H9 (cell line): ENCODE measurements at regions not wholly inside any gene's neighbourhood (a gene's known extent, or its start where the extent isn't known, plus 50 kb on each side); places are given as distances from the start of the nearest gene placed in this dataset.

Source experiments
- DNase-seq: peaks from one replicate; pipeline ENCODE4 v3.0.0-alpha.2; 2017
- H2AFZ ChIP-seq: one replicate; pipeline ENCODE4 v1.6.1; 2013; ENCODE audit warnings: mild to moderate bottlenecking, low read length, control low read depth, moderate library complexity
- H2AK5ac ChIP-seq: 2 replicates; pipeline ENCODE4 v1.6.1; 2013; ENCODE audit warnings: low read length, control low read depth, mixed read lengths; ENCODE audit not compliant: insufficient read length
- H2BK120ac ChIP-seq: one replicate; pipeline ENCODE4 v1.6.1; 2013; ENCODE audit warnings: low read depth, mild to moderate bottlenecking, low read length, control low read depth, inconsistent platforms; ENCODE audit not compliant: poor library complexity, severe bottlenecking
- H2BK12ac ChIP-seq: 2 replicates; pipeline ENCODE4 v1.6.1; 2013; ENCODE audit warnings: low read length, control low read depth, mixed read lengths, low read depth; ENCODE audit not compliant: insufficient read length
- H2BK15ac ChIP-seq: 2 replicates; pipeline ENCODE4 v1.6.1; 2013; ENCODE audit warnings: low read depth, low read length, control low read depth
- H2BK20ac ChIP-seq: one replicate; pipeline ENCODE4 v1.6.1; 2013; ENCODE audit warnings: low read depth, mild to moderate bottlenecking, low read length, control low read depth, inconsistent platforms; ENCODE audit not compliant: poor library complexity, severe bottlenecking
- H2BK5ac ChIP-seq: 2 replicates; pipeline ENCODE4 v1.6.1; 2013; ENCODE audit warnings: low read length, control low read depth, mixed read lengths; ENCODE audit not compliant: insufficient read length
- H3K14ac ChIP-seq: 2 replicates; pipeline ENCODE4 v1.6.1; 2013; ENCODE audit warnings: low read length, control low read depth; ENCODE audit not compliant: insufficient read depth
- H3K18ac ChIP-seq: 2 replicates; pipeline ENCODE4 v1.6.1; 2013; ENCODE audit warnings: low read depth, mild to moderate bottlenecking, mixed read lengths, low read length, control low read depth; ENCODE audit not compliant: insufficient read length
- H3K23ac ChIP-seq: 2 replicates; pipeline ENCODE4 v1.6.1; 2013; ENCODE audit warnings: low read length, control low read depth, mixed read lengths, low read depth; ENCODE audit not compliant: insufficient read length
- H3K23me2 ChIP-seq: 2 replicates; pipeline ENCODE4 v1.6.1; 2013; ENCODE audit warnings: low read depth, mild to moderate bottlenecking, mixed read lengths, low read length, control low read depth; ENCODE audit not compliant: insufficient read length, poor library complexity, severe bottlenecking
- H3K27ac ChIP-seq: 2 replicates; pipeline ENCODE4 v1.5.1; 2013; ENCODE audit warnings: low read length, control low read depth, mixed read lengths, low read depth; ENCODE audit not compliant: insufficient read length
- H3K27me3 ChIP-seq: 2 replicates; pipeline ENCODE4 v1.6.1; 2013; ENCODE audit warnings: low read length, control low read depth, inconsistent platforms; ENCODE audit not compliant: insufficient read depth
- H3K4ac ChIP-seq: 2 replicates; pipeline ENCODE4 v1.6.1; 2013; ENCODE audit warnings: low read depth, mild to moderate bottlenecking, control low read depth, inconsistent platforms, low read length, moderate library complexity
- H3K4me1 ChIP-seq: 2 replicates; pipeline ENCODE4 v1.6.1; 2013; ENCODE audit warnings: low read length, control low read depth, inconsistent platforms; ENCODE audit not compliant: insufficient read depth
- H3K4me2 ChIP-seq: 2 replicates; pipeline ENCODE4 v1.6.1; 2013; ENCODE audit warnings: low read length, control low read depth, mixed read lengths; ENCODE audit not compliant: insufficient read length, insufficient read depth
- H3K56ac ChIP-seq: 2 replicates; pipeline ENCODE4 v1.6.1; 2013; ENCODE audit warnings: low read depth, mild to moderate bottlenecking, mixed read lengths, low read length, control low read depth; ENCODE audit not compliant: insufficient read length
- H3K79me1 ChIP-seq: 2 replicates; pipeline ENCODE4 v1.6.1; 2013; ENCODE audit warnings: low read depth, mild to moderate bottlenecking, moderate library complexity, low read length, control low read depth, inconsistent platforms; ENCODE audit not compliant: insufficient read depth, poor library complexity, severe bottlenecking
- H3K79me2 ChIP-seq: 2 replicates; pipeline ENCODE4 v1.6.1; 2013; ENCODE audit warnings: low read length, control low read depth, inconsistent platforms; ENCODE audit not compliant: insufficient read depth
- H3K9ac ChIP-seq: 2 replicates; pipeline ENCODE4 v1.6.1; 2013; ENCODE audit warnings: low read length, control low read depth, mixed read lengths; ENCODE audit not compliant: insufficient read length; ENCODE audit errors: extremely low read depth
- H3K9me3 ChIP-seq: one replicate; pipeline ENCODE4 v1.6.1; 2013; ENCODE audit warnings: low read depth, low read length, inconsistent platforms; ENCODE audit not compliant: control insufficient read depth
- H3T11ph ChIP-seq: one replicate; pipeline ENCODE4 v1.6.1; 2013; ENCODE audit warnings: mild to moderate bottlenecking, low read length, control low read depth, inconsistent platforms
- H4K20me1 ChIP-seq: one replicate; pipeline ENCODE4 v1.6.1; 2013; ENCODE audit not compliant: control insufficient read depth, insufficient read length, insufficient read depth
- H4K5ac ChIP-seq: 2 replicates; pipeline ENCODE4 v1.6.1; 2013; ENCODE audit warnings: low read depth, mild to moderate bottlenecking, mixed read lengths, low read length, control low read depth; ENCODE audit not compliant: insufficient read length
- H4K8ac ChIP-seq: replicated peaks from 2 replicates; pipeline ENCODE4 v1.6.1; 2013; ENCODE audit warnings: low read length, control low read depth, mixed read lengths, low read depth; ENCODE audit not compliant: insufficient read length
- H4K91ac ChIP-seq: 2 replicates; pipeline ENCODE4 v1.6.1; 2013; ENCODE audit warnings: low read depth, mild to moderate bottlenecking, moderate library complexity, mixed read lengths, low read length, control low read depth; ENCODE audit not compliant: insufficient read length
- H3K27ac Mint-ChIP-seq, 3 experiments: 2 replicates in 2 of 3; 3 replicates in 1 of 3; pipeline ENCODE4 v1.8.0; 2020 to 2021; ENCODE audit warnings: mixed read lengths in 3 of 3, mild to moderate bottlenecking in 1 of 3, moderate library complexity in 1 of 3
- H3K27me3 Mint-ChIP-seq: 2 replicates; pipeline ENCODE4 v1.8.0; 2021; ENCODE audit warnings: low read depth, mild to moderate bottlenecking, moderate library complexity, mixed read lengths
- H3K36me3 Mint-ChIP-seq, 3 experiments: 2 replicates in 2 of 3; 3 replicates in 1 of 3; pipeline ENCODE4 v1.8.0; 2020 to 2021; ENCODE audit warnings: low read depth in 3 of 3, mixed read lengths in 3 of 3; ENCODE audit not compliant: insufficient read depth in 1 of 3
- H3K4me1 Mint-ChIP-seq, 2 experiments: 2 replicates each; pipeline ENCODE4 v1.8.0; 2020; ENCODE audit warnings: mixed read lengths in 2 of 2
- H3K4me3 Mint-ChIP-seq, 2 experiments: 2 replicates in 1 of 2; 3 replicates in 1 of 2; pipeline ENCODE4 v1.8.0; 2020 to 2021; ENCODE audit warnings: mild to moderate bottlenecking in 2 of 2, mixed read lengths in 2 of 2, moderate library complexity in 1 of 2
- H3K9me3 Mint-ChIP-seq, 2 experiments: 2 replicates in 1 of 2; 3 replicates in 1 of 2; pipeline ENCODE4 v1.8.0; 2020; ENCODE audit warnings: mild to moderate bottlenecking in 2 of 2, mixed read lengths in 2 of 2, moderate library complexity in 1 of 2
- TF ChIP-seq, protein P1 (sequence below): fragments of 200-600 bp; sonication (generic); conservative IDR thresholded peaks from 3 replicates; pipeline ENCODE4 v1.8.0; 2021; ENCODE audit warnings: antibody characterized with exemption, mild to moderate bottlenecking

DNA sequence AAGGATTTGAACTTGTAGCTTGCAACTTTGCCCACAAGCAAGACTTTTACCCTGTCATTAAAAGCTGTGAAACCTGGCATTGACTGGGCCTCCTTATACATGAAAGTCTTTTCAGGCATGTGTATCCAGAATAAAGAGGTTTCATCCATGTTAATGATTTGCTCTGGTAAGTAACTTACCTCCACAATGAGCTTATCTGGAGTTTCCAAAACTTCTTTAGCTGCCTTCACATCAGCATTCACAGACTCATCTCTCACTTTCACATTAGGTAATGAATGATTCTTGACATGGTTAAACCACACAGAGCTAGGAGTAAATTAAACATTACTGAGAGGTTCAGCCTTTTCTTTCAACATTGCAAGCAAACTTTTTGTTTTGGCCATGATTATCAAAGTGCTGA is 234.4 kb upstream of the CLEC14A start:
- DNase-seq, result no peak
- Histone ChIP-seq H3K79me2 (no peaks in the 10 kb centered on the region), H3K27ac (no peak overlapping the region), H2BK20ac (no peak overlapping the region), H4K8ac (no peak overlapping the region), H3K18ac (no peak overlapping the region), H3K9ac (no peak overlapping the region), H2BK12ac (no peak overlapping the region), H3K4me1 (no peaks in the 10 kb centered on the region), H3K27me3 (no peaks in the 10 kb centered on the region), H4K5ac (no peak overlapping the region), H2BK15ac (no peak overlapping the region), H3K14ac (no peak overlapping the region), H4K91ac (no peak overlapping the region), H3K9me3 (no peaks in the 10 kb centered on the region), H2AFZ (no peak overlapping the region), H3K4me2 (no peak overlapping the region), H2BK120ac (no peak overlapping the region), H3K79me1 (no peaks in the 10 kb centered on the region), H3K4ac (no peak overlapping the region), H2BK5ac (no peak overlapping the region), H3K23me2 (no peaks in the 10 kb centered on the region), H2AK5ac (no peak overlapping the region), H3K23ac (no peak overlapping the region), H3K56ac (no peak overlapping the region), H4K20me1 (no peaks in the 10 kb centered on the region), H3T11ph (no peak overlapping the region)
- TF ChIP-seq, protein P1, sequence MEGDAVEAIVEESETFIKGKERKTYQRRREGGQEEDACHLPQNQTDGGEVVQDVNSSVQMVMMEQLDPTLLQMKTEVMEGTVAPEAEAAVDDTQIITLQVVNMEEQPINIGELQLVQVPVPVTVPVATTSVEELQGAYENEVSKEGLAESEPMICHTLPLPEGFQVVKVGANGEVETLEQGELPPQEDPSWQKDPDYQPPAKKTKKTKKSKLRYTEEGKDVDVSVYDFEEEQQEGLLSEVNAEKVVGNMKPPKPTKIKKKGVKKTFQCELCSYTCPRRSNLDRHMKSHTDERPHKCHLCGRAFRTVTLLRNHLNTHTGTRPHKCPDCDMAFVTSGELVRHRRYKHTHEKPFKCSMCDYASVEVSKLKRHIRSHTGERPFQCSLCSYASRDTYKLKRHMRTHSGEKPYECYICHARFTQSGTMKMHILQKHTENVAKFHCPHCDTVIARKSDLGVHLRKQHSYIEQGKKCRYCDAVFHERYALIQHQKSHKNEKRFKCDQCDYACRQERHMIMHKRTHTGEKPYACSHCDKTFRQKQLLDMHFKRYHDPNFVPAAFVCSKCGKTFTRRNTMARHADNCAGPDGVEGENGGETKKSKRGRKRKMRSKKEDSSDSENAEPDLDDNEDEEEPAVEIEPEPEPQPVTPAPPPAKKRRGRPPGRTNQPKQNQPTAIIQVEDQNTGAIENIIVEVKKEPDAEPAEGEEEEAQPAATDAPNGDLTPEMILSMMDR, result no peak
- no peaks in the 10 kb centered on the region; a peak in 1 of 5 replicates for H3K9me3 Mint-ChIP-seq
- no peaks in the 10 kb centered on the region for H3K4me1 Mint-ChIP-seq
- H3K4me3 Mint-ChIP-seq, result no peak overlapping the region
- H3K36me3 Mint-ChIP-seq, result no peaks in the 10 kb centered on the region
- H3K27me3 Mint-ChIP-seq, result no peaks in the 10 kb centered on the region; the same call in 1 of the 2 replicates
- H3K27ac Mint-ChIP-seq, result no peak overlapping the region; a peak in 1 of 7 replicates
